Testis (tissue), 2 donors: ENCODE measurements at regions not wholly inside any gene's neighbourhood (a gene's known extent, or its start where the extent isn't known, plus 50 kb on each side); places are given as distances from the start of the nearest gene placed in this dataset.

Experiments
- CTCF ChIP-seq, 3 experiments: fragments of 450-650 bp in 2 of 3; fragments of 200-600 bp in 1 of 3; sonication (generic) in 1 of 3; IDR thresholded peaks; one replicate each; pipeline ENCODE4 v1.5.1; 2016 to 2019; ENCODE audit warnings: antibody characterized with exemption in 3 of 3, mild to moderate bottlenecking in 2 of 3, moderate library complexity in 1 of 3
- POLR2A ChIP-seq: fragments of 450-650 bp; IDR thresholded peaks from one replicate; pipeline ENCODE4 v1.6.1; 2017; ENCODE audit warnings: antibody characterized with exemption, mild to moderate bottlenecking, moderate library complexity

DNA sequence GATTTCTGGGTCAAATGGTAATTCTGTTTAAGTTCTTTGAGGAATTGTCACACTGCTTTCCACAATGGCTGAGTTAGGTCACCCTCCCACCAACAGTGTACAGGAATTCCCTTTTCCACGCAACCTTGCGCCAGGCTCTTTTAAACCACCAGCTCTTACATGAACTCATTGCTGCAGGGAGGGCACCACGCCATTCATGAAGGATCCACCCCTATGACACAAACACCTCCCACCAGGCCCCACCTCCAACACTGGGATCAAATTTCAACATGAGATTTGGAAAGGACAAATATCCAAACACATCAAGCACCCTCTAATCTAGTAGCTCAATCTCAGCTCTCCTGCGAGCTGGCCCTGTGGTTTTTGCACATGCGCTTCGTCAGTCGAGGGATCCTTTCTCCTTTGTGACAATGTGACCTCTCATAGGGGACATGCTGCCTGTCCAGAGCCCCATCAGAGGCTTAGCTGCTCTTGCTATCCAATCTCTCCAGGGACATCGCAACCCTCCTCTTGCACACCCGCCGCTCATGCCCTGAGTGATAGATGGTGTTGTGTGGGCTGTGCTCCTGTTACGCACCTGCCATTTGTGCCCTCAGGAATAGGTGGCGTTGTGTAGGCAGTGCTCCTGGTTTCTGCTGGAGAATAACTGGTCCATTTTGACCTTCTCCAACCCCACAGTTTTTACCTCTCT, 328.0 kb downstream of the UQCRFS1 start:
- TF ChIP-seq CTCF (IDR thresholded peaks at IDR 0.05) (no peak), POLR2A (no peak)
